GM04503 (cell line): ENCODE measurements at regions not wholly inside any gene's neighbourhood (a gene's known extent, or its start where the extent isn't known, plus 50 kb on each side); places are given as distances from the start of the nearest gene placed in this dataset.
A peak's percentile ranks its signal among the peaks of the same experiment; 100 is the strongest.
"Not testable (repeated sequence)": the region's sequence is repeated elsewhere in the genome, so short reads cannot be mapped to it uniquely, and the experiment has no call there.

ENCODE experiments used
- DNase-seq: peaks from one replicate; pipeline ENCODE4 v3.0.0-alpha.2; 2012; ENCODE audit warnings: low read depth

GRCh38 chr9:81741103-81741502 lies 51.8 kb upstream of the TLE1 start:
- no peak for DNase-seq

GRCh38 chr9:81748091-81748490 lies 58.7 kb upstream of the TLE1 start:
- DNase-seq, result no peak

GRCh38 chr9:81753436-81753835 lies 64.1 kb upstream of the TLE1 start:
- no peak for DNase-seq

GRCh38 chr9:81754245-81754644 lies 64.9 kb upstream of the TLE1 start:
- DNase-seq, result no peak

- DNase-seq, result no peak
Measured at GRCh38 chr9:81755721-81756120, 66.4 kb upstream of the TLE1 start.

GRCh38 chr9:81756561-81756960 lies 67.2 kb upstream of the TLE1 start:
- DNase-seq, result no peak

- no peak for DNase-seq
Measured at GRCh38 chr9:81758123-81758797, 68.9 kb upstream of the TLE1 start.

GRCh38 chr9:81759680-81760215 lies 70.4 kb upstream of the TLE1 start:
- peak; percentile 45 for DNase-seq

- no peak for DNase-seq
Measured at GRCh38 chr9:81767921-81768320, 78.6 kb upstream of the TLE1 start.

GRCh38 chr9:81771571-81771970 lies 82.2 kb upstream of the TLE1 start:
- DNase-seq, result no peak

GRCh38 chr9:81772144-81772543 lies 82.8 kb upstream of the TLE1 start:
- no peak for DNase-seq

GRCh38 chr9:81776390-81776789 lies 87.0 kb upstream of the TLE1 start:
- no peak for DNase-seq

GRCh38 chr9:81776834-81777233 lies 87.5 kb upstream of the TLE1 start:
- DNase-seq, result no peak

GRCh38 chr9:81777482-81777881 lies 88.1 kb upstream of the TLE1 start:
- no peak for DNase-seq

- no peak for DNase-seq
Measured at GRCh38 chr9:81782313-81782995, 93.1 kb upstream of the TLE1 start.

GRCh38 chr9:81787747-81788632 lies 98.6 kb upstream of the TLE1 start:
- peak; percentile 95 for DNase-seq

GRCh38 chr9:81789721-81790120 lies 100.4 kb upstream of the TLE1 start:
- DNase-seq, result peak; percentile 57

GRCh38 chr9:81790166-81790565 lies 100.8 kb upstream of the TLE1 start:
- DNase-seq, result no peak

GRCh38 chr9:81791076-81791475 lies 101.7 kb upstream of the TLE1 start:
- no peak for DNase-seq

GRCh38 chr9:81798606-81799005 lies 109.3 kb upstream of the TLE1 start:
- DNase-seq, result no peak

GRCh38 chr9:81801190-81801589 lies 111.8 kb upstream of the TLE1 start:
- DNase-seq, result peak; percentile 94

GRCh38 chr9:81804306-81804705 lies 115.0 kb upstream of the TLE1 start:
- DNase-seq, result peak; percentile 90

GRCh38 chr9:81811688-81812087 lies 116.5 kb upstream of the SPATA31D4 start:
- DNase-seq, result not testable (repeated sequence)
